CD14-positive monocyte (primary cell): ENCODE measurements at regions not wholly inside any gene's neighbourhood (a gene's known extent, or its start where the extent isn't known, plus 50 kb on each side); places are given as distances from the start of the nearest gene placed in this dataset.

Experiments
- DNase-seq, 3 donors: peaks; one replicate each; pipeline ENCODE4 v3.0.0-alpha.2; 2011 to 2022
- H2AFZ ChIP-seq: 2 replicates; pipeline ENCODE4 v1.6.0; 2012; ENCODE audit warnings: mild to moderate bottlenecking, low read depth, low read length, inconsistent platforms; ENCODE audit not compliant: insufficient read depth, poor library complexity, severe bottlenecking
- H3K27ac ChIP-seq, 2 donors: 1 replicate in 1 of 2; 2 replicates in 1 of 2; pipeline ENCODE4 v1.5.1; 2012 to 2013; ENCODE audit warnings: low read length in 2 of 2, control low read depth in 1 of 2, inconsistent platforms in 1 of 2, low read depth in 1 of 2, mild to moderate bottlenecking in 1 of 2
- H3K27me3 ChIP-seq, 2 donors: one replicate each; pipeline versions ENCODE4 v1.6.0 to v1.6.1; 2011 to 2013; ENCODE audit warnings: low read length in 2 of 2; ENCODE audit not compliant: control insufficient read depth in 2 of 2, insufficient read depth in 2 of 2
- H3K36me3 ChIP-seq, 2 donors: replicated peaks in 1 of 2; 1 replicate in 1 of 2; 2 replicates in 1 of 2; pipeline versions ENCODE4 v1.5.1 to v1.6.1; 2012 to 2013; ENCODE audit warnings: low read length in 2 of 2, control low read depth in 1 of 2, inconsistent platforms in 1 of 2, mild to moderate bottlenecking in 1 of 2; ENCODE audit not compliant: insufficient read depth in 2 of 2, control insufficient read depth in 1 of 2
- H3K4me1 ChIP-seq, 2 donors: 1 replicate in 1 of 2; 2 replicates in 1 of 2; pipeline versions ENCODE4 v1.5.1 to v1.6.1; 2012 to 2013; ENCODE audit warnings: low read length in 2 of 2, control low read depth in 1 of 2, inconsistent platforms in 1 of 2, mild to moderate bottlenecking in 1 of 2, moderate library complexity in 1 of 2; ENCODE audit not compliant: insufficient read depth in 2 of 2, control insufficient read depth in 1 of 2
- H3K4me2 ChIP-seq: replicated peaks from 2 replicates; pipeline ENCODE3; 2012; ENCODE audit warnings: low read length, moderate library complexity, mild to moderate bottlenecking; ENCODE audit not compliant: poor library complexity, severe bottlenecking; ENCODE audit errors: extremely low read depth
- H3K4me3 ChIP-seq, 3 experiments: fragments of 200-600 bp in 1 of 3; sonication (generic) in 1 of 3; replicated peaks in 1 of 3; 1 replicate in 2 of 3; 2 replicates in 1 of 3; pipeline ENCODE4 v1.5.1; 2011 to 2013; ENCODE audit warnings: low read length in 3 of 3, mild to moderate bottlenecking in 3 of 3, control low read depth in 2 of 3, low read depth in 2 of 3, inconsistent platforms in 1 of 3, moderate library complexity in 1 of 3
- H3K79me2 ChIP-seq: 2 replicates; pipeline ENCODE4 v1.6.0; 2012; ENCODE audit warnings: mild to moderate bottlenecking, control low read depth, inconsistent platforms, low read length, moderate library complexity; ENCODE audit not compliant: insufficient read depth
- H3K9ac ChIP-seq: 2 replicates; pipeline ENCODE4 v1.6.0; 2017; ENCODE audit warnings: low read length, mild to moderate bottlenecking; ENCODE audit not compliant: insufficient read depth, poor library complexity, severe bottlenecking
- H3K9me3 ChIP-seq, 2 donors: replicated peaks in 1 of 2; 1 replicate in 1 of 2; 2 replicates in 1 of 2; pipeline versions ENCODE4 v1.5.1 to v1.6.1; 2012 to 2013; ENCODE audit warnings: low read length in 2 of 2, control low read depth in 1 of 2; ENCODE audit not compliant: control insufficient read depth in 1 of 2, insufficient read depth in 1 of 2
- H4K20me1 ChIP-seq: 2 replicates; pipeline ENCODE4 v1.6.0; 2012; ENCODE audit warnings: mild to moderate bottlenecking, low read length, control low read depth, moderate library complexity; ENCODE audit not compliant: insufficient read depth
- H3K27ac Mint-ChIP-seq, 7 donors: one replicate each; pipeline ENCODE4 v1.8.0; 2020; ENCODE audit warnings: mild to moderate bottlenecking in 7 of 7, mixed read lengths in 7 of 7, moderate library complexity in 6 of 7, inconsistent platforms in 2 of 7
- H3K27me3 Mint-ChIP-seq, 3 donors: one replicate each; pipeline ENCODE4 v1.8.0; 2021 to 2022; ENCODE audit warnings: low read depth in 3 of 3, mild to moderate bottlenecking in 3 of 3, mixed read lengths in 3 of 3, moderate library complexity in 3 of 3, inconsistent platforms in 1 of 3
- H3K36me3 Mint-ChIP-seq, 2 donors: one replicate each; pipeline ENCODE4 v1.8.0; 2020; ENCODE audit warnings: mixed read lengths in 2 of 2, inconsistent platforms in 1 of 2, mild to moderate bottlenecking in 1 of 2
- H3K4me1 Mint-ChIP-seq: one replicate; pipeline ENCODE4 v1.8.0; 2020; ENCODE audit warnings: mild to moderate bottlenecking, mixed read lengths
- H3K4me3 Mint-ChIP-seq, 2 donors: one replicate each; pipeline ENCODE4 v1.8.0; 2020; ENCODE audit warnings: mild to moderate bottlenecking in 2 of 2, mixed read lengths in 2 of 2, moderate library complexity in 1 of 2
- H3K9me3 Mint-ChIP-seq, 7 donors: one replicate each; pipeline ENCODE4 v1.8.0; 2020 to 2022; ENCODE audit warnings: mixed read lengths in 7 of 7, mild to moderate bottlenecking in 6 of 7, moderate library complexity in 6 of 7, inconsistent platforms in 2 of 7
- CTCF ChIP-seq: fragments of 200-600 bp; IDR thresholded peaks from one replicate; pipeline ENCODE4 v1.8.0; 2022; ENCODE audit warnings: antibody characterized with exemption, mild to moderate bottlenecking
- WGBS: methylation state at CpG from one replicate; pipeline ENCODE4 v1.1.5; 2013; ENCODE audit warnings: missing lambda C conversion rate; ENCODE audit not compliant: insufficient coverage; 5-methylcytosine and 5-hydroxymethylcytosine counted together
- intact Hi-C, 2 donors: fragments of 100-400 bp; cut with micrococcal nuclease; formaldehyde crosslinking; loops; one replicate each; pipeline versions ENCODE4 v1.15.0 to v1.15.1; 2023

DNA sequence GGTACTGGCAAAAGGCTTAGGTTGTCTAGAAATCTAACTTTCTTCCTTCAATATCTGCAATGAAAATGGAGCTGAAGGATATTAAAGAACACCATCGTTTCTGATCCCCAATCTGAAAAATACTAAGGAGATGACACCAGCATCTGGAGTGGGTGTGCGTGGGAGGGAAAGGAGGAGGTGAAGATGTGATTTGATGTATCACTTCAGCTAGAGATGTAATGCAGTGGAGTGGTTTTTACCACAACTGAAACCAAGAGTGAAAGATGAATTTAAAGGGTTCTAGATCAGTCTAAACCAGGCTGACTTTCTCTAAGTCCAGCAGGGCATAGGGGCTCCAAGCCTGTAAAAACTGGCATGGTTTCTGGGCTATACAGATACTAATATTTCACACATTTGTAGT is 148.4 kb downstream of the AKAP11 start:
- Histone ChIP-seq H3K79me2 (no peaks in the 10 kb centered on the region), H3K9ac (no peak overlapping the region), H3K9me3 (peaks cover 0 to 3% of the 10 kb centered on the region in 2 donors), H3K4me2 (no peak overlapping the region), H4K20me1 (no peaks in the 10 kb centered on the region), H3K27ac (no peak overlapping the region), H3K4me1 (no peaks in the 10 kb centered on the region), H3K36me3 (no peaks in the 10 kb centered on the region), H2AFZ (no peak overlapping the region), H3K4me3 (no peak overlapping the region), H3K27me3 (no peaks in the 10 kb centered on the region)
- no peak for DNase-seq
- Mint-ChIP-seq H3K27me3 (peaks cover 0 to 7% (median 0%) of the 10 kb centered on the region in 3 donors), H3K36me3 (no peaks in the 10 kb centered on the region), H3K4me1 (no peaks in the 10 kb centered on the region), H3K4me3 (no peak overlapping the region), H3K9me3 (peaks cover 3 to 13% (median 8%) of the 10 kb centered on the region in 7 donors), H3K27ac (peak overlapping the region in 1 of 7 donors; percentile 25)
- no peak for TF ChIP-seq CTCF
- 100% methylated on average over 1 of the region's 2 CpGs for WGBS
- intact Hi-C loops, result no loop called here

DNA sequence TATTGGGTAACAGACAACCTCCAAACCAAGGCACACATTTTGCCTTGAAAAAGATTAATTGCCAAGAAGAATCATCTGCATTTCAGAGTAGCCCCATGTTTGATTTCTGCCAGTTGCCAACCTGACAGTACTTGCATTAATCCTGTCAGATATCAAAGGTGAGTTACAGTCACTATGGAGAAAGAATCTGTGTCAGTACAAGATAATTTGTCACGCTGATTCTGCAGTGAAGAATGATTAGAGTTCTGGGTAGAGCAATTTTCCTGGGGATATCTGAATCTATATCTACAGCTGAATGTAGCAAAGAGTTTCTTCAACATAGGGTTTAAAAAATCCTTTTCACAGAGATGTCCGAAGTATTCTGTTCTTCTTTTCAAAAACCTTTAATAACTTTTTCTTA is 150.7 kb downstream of the AKAP11 start:
- peaks cover 2 to 10% (median 8%) of the 10 kb centered on the region in 7 donors for H3K9me3 Mint-ChIP-seq
- no peaks in the 10 kb centered on the region for H3K36me3 ChIP-seq
- H3K9ac ChIP-seq, result no peak overlapping the region
- H3K4me1 ChIP-seq, result no peaks in the 10 kb centered on the region
- peaks cover 0 to 3% of the 10 kb centered on the region in 2 donors for H3K9me3 ChIP-seq
- whole genome bisulfite sequencing, result no CpG with 5 or more reads among the region's 2 CpGs
- no peak overlapping the region for H3K4me3 ChIP-seq
- H3K79me2 ChIP-seq, result no peaks in the 10 kb centered on the region
- H3K4me2 ChIP-seq, result no peak overlapping the region
- H3K27me3 Mint-ChIP-seq, result peaks cover 0 to 6% (median 0%) of the 10 kb centered on the region in 3 donors
- no peak for TF ChIP-seq CTCF
- no peaks in the 10 kb centered on the region for H3K36me3 Mint-ChIP-seq
- H3K4me3 Mint-ChIP-seq, result no peak overlapping the region
- no peak for DNase-seq
- intact Hi-C loops, result no loop called here
- H3K4me1 Mint-ChIP-seq, result no peaks in the 10 kb centered on the region
- H3K27ac Mint-ChIP-seq, result no peak overlapping the region
- no peak overlapping the region for H3K27ac ChIP-seq
- no peaks in the 10 kb centered on the region for H4K20me1 ChIP-seq
- H2AFZ ChIP-seq, result no peak overlapping the region
- no peaks in the 10 kb centered on the region for H3K27me3 ChIP-seq
